ENCODE measurements at regions not wholly inside any gene's neighbourhood (a gene's known extent, or its start where the extent isn't known, plus 50 kb on each side); places are given as distances from the start of the nearest gene placed in this dataset.

GRCh38 chrX:76228499-76228898, 55.6 kb downstream of the PBDC1 start:
- DNase-seq (ENCODE audit: low read depth): no peak

- DNase-seq (ENCODE audit: low read depth): no peak
Measured at GRCh38 chrX:76248901-76249300, 76.0 kb downstream of the PBDC1 start.

GRCh38 chrX:76253432-76253831, 80.6 kb downstream of the PBDC1 start:
- peak; percentile 31 for DNase-seq (ENCODE audit: low read depth)

- peak; percentile 12 for DNase-seq (ENCODE audit: low read depth)
Measured at GRCh38 chrX:76279007-76279406, 106.1 kb downstream of the PBDC1 start.
